Neuronal stem cell (in vitro differentiated cells): ENCODE measurements at regions not wholly inside any gene's neighbourhood (a gene's known extent, or its start where the extent isn't known, plus 50 kb on each side); places are given as distances from the start of the nearest gene placed in this dataset.
"Not testable (repeated sequence)": the region's sequence is repeated elsewhere in the genome, so short reads cannot be mapped to it uniquely, and the experiment has no call there.

Source experiments
- DNase-seq: peaks from one replicate; pipeline ENCODE4 v3.0.0-alpha.2; 2013; ENCODE audit warnings: low spot score
- H2AFZ ChIP-seq: one replicate; pipeline ENCODE4 v1.6.1; 2013; ENCODE audit warnings: mild to moderate bottlenecking, low read length, inconsistent platforms
- H2AK5ac ChIP-seq: 2 replicates; pipeline ENCODE4 v1.6.1; 2013; ENCODE audit warnings: low read depth, mild to moderate bottlenecking, inconsistent platforms, low read length, moderate library complexity, mixed read lengths
- H2BK120ac ChIP-seq: 2 replicates; pipeline ENCODE4 v1.6.1; 2013; ENCODE audit warnings: low read depth, mild to moderate bottlenecking, inconsistent platforms, low read length, moderate library complexity, mixed read lengths
- H2BK12ac ChIP-seq: one replicate; pipeline ENCODE4 v1.6.1; 2013; ENCODE audit warnings: low read length, inconsistent platforms
- H2BK15ac ChIP-seq: 2 replicates; pipeline ENCODE4 v1.6.1; 2013; ENCODE audit warnings: mild to moderate bottlenecking, low read length, inconsistent platforms, mixed read lengths
- H2BK5ac ChIP-seq: one replicate; pipeline ENCODE4 v1.6.1; 2013; ENCODE audit warnings: inconsistent platforms, mild to moderate bottlenecking, low read length, moderate library complexity
- H3K14ac ChIP-seq: one replicate; pipeline ENCODE4 v1.6.1; 2013; ENCODE audit warnings: low read length, inconsistent platforms
- H3K18ac ChIP-seq: 2 replicates; pipeline ENCODE4 v1.6.1; 2013; ENCODE audit warnings: low read length, inconsistent platforms
- H3K23ac ChIP-seq: 2 replicates; pipeline ENCODE4 v1.6.1; 2013; ENCODE audit warnings: low read depth, mild to moderate bottlenecking, mixed read lengths, low read length, inconsistent platforms; ENCODE audit not compliant: poor library complexity
- H3K27ac ChIP-seq: replicated peaks from 3 replicates; pipeline ENCODE4 v1.5.1; 2013; ENCODE audit warnings: low read length, inconsistent platforms
- H3K27me3 ChIP-seq, 3 experiments: 2 replicates each; pipeline ENCODE4 v1.6.1; 2013; ENCODE audit warnings: low read length in 3 of 3, mild to moderate bottlenecking in 2 of 3, inconsistent platforms in 1 of 3, low read depth in 1 of 3, mixed read lengths in 1 of 3, moderate library complexity in 1 of 3; ENCODE audit not compliant: control insufficient read depth in 3 of 3, insufficient read depth in 3 of 3
- H3K36me3 ChIP-seq, 2 donors: replicated peaks in 1 of 2; 2 replicates each; pipeline ENCODE4 v1.6.1; 2013; ENCODE audit warnings: low read length in 2 of 2; ENCODE audit not compliant: control insufficient read depth in 2 of 2, insufficient read depth in 2 of 2
- H3K4ac ChIP-seq: 2 replicates; pipeline ENCODE4 v1.6.1; 2013; ENCODE audit warnings: inconsistent platforms, mild to moderate bottlenecking, low read length, moderate library complexity
- H3K4me1 ChIP-seq, 2 donors: 1 replicate in 1 of 2; 2 replicates in 1 of 2; pipeline ENCODE4 v1.6.1; 2013; ENCODE audit warnings: low read length in 2 of 2, low read depth in 1 of 2; ENCODE audit not compliant: control insufficient read depth in 2 of 2, insufficient read depth in 1 of 2
- H3K4me2 ChIP-seq: one replicate; pipeline ENCODE4 v1.6.1; 2013; ENCODE audit warnings: mild to moderate bottlenecking, low read length, inconsistent platforms; ENCODE audit not compliant: insufficient read depth, poor library complexity, severe bottlenecking
- H3K4me3 ChIP-seq, 2 donors: 2 replicates each; pipeline ENCODE4 v1.5.1; 2013; ENCODE audit warnings: low read length in 2 of 2, mild to moderate bottlenecking in 2 of 2, inconsistent platforms in 1 of 2, moderate library complexity in 1 of 2
- H3K79me1 ChIP-seq: one replicate; pipeline ENCODE4 v1.6.1; 2013; ENCODE audit warnings: low read depth, mild to moderate bottlenecking, inconsistent platforms, low read length, moderate library complexity
- H3K9ac ChIP-seq: one replicate; pipeline ENCODE4 v1.6.1; 2013; ENCODE audit warnings: mild to moderate bottlenecking, low read depth, low read length, inconsistent platforms; ENCODE audit not compliant: poor library complexity
- H3K9me3 ChIP-seq, 2 donors: replicated peaks in 1 of 2; 2 replicates each; pipeline versions ENCODE3 to v1.6.1; 2013; ENCODE audit warnings: low read length in 2 of 2, mild to moderate bottlenecking in 2 of 2, inconsistent platforms in 1 of 2, low read depth in 1 of 2, mixed read lengths in 1 of 2, moderate library complexity in 1 of 2; ENCODE audit not compliant: control insufficient read depth in 2 of 2, insufficient read depth in 1 of 2
- H4K8ac ChIP-seq: one replicate; pipeline ENCODE4 v1.6.1; 2013; ENCODE audit warnings: low read depth, mild to moderate bottlenecking, inconsistent platforms, low read length, moderate library complexity
- H4K91ac ChIP-seq: one replicate; pipeline ENCODE4 v1.6.1; 2013; ENCODE audit warnings: low read length, low read depth, mild to moderate bottlenecking, inconsistent platforms; ENCODE audit not compliant: poor library complexity
- WGBS, 2 donors: extraction: QIAGEN DNeasy Blood & Tissue Kit; methylation state at CpG; one replicate each; pipeline ENCODE4 v1.1.7; 2013; ENCODE audit warnings: missing lambda C conversion rate in 2 of 2, mixed read lengths in 1 of 2; ENCODE audit not compliant: insufficient read length in 2 of 2, insufficient replicate concordance in 1 of 2; ENCODE audit errors: extremely low coverage in 2 of 2; 5-methylcytosine and 5-hydroxymethylcytosine counted together

DNA sequence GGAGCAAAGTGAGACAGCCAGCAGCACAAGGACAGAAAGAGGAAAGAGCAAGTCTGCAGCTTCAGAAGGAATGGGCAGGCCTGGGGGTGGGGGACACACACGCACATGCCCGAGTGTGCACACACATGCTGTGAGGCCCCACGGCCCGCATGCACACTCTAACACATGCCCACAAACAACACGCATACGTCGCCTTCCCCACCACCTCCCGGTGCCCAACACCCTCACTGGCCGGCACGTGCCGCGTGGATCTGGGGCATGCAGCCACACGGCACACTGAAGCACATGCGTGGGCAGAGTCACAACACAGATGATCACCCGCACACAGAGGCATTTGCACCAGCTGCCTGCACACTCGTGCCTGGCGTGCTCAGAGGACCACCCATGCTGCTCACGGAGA, 161.5 kb downstream of the GOLGA6L4 start:
- not testable (repeated sequence) for H3K36me3 ChIP-seq, H2AFZ ChIP-seq, DNase-seq, H2BK5ac ChIP-seq, H3K18ac ChIP-seq, H3K27me3 ChIP-seq, H2BK120ac ChIP-seq, H3K9ac ChIP-seq, H4K8ac ChIP-seq, H3K4me2 ChIP-seq, H2AK5ac ChIP-seq, H3K4me1 ChIP-seq, H3K79me1 ChIP-seq, H3K9me3 ChIP-seq, H2BK12ac ChIP-seq, H3K27ac ChIP-seq, H3K4me3 ChIP-seq, H2BK15ac ChIP-seq, H3K4ac ChIP-seq, H3K23ac ChIP-seq, H4K91ac ChIP-seq
- peak overlapping the region; percentile 8 for H3K14ac ChIP-seq
- no CpG with 5 or more reads among the region's 18 CpGs for WGBS, 2 donors

DNA sequence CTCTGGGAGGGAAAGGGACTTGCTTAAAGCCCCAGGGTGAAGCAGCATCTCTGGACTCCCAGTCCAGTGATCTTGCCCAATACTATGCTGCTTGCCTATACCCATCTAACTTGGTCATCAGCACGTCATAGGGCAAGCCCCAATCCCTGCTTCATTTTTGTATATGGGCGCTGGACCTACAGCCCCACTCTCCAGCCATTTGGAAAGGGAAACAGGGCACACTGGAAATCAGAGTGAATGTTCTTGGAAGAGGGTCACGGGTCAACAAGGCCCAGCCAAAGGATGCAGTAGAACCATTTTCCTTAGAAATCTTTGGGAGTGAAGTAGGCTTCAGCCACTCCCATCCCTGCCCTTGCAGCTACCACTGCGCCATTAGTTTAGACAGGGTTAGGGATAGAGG, 162.5 kb downstream of the GOLGA6L4 start:
- H3K4me1 ChIP-seq, H4K8ac ChIP-seq, DNase-seq, H3K9ac ChIP-seq, H3K14ac ChIP-seq, H3K4ac ChIP-seq, H3K9me3 ChIP-seq, H3K4me2 ChIP-seq, H2BK15ac ChIP-seq, H4K91ac ChIP-seq, H3K27ac ChIP-seq, H2BK12ac ChIP-seq, H3K79me1 ChIP-seq, H2AFZ ChIP-seq, H3K4me3 ChIP-seq, H2BK120ac ChIP-seq, H2AK5ac ChIP-seq, H2BK5ac ChIP-seq, H3K27me3 ChIP-seq, H3K36me3 ChIP-seq, H3K18ac ChIP-seq, H3K23ac ChIP-seq: not testable (repeated sequence)
- WGBS, 2 donors: no CpG with 5 or more reads among the region's 4 CpGs

- no peak overlapping the region for H3K4me3 ChIP-seq
- no peak overlapping the region for H2BK15ac ChIP-seq
- peak overlapping the region; percentile 80 for H3K18ac ChIP-seq
- H4K91ac ChIP-seq: no peak overlapping the region
- H3K4me2 ChIP-seq: no peak overlapping the region
- no peak overlapping the region for H2BK5ac ChIP-seq
- peaks cover 0 to 4% of the 10 kb centered on the region in 2 donors for H3K9me3 ChIP-seq
- no peaks in the 10 kb centered on the region for H3K27me3 ChIP-seq
- no peak overlapping the region for H2BK12ac ChIP-seq
- no peak overlapping the region for H3K9ac ChIP-seq
- H3K4ac ChIP-seq: no peak overlapping the region
- H3K14ac ChIP-seq: no peak overlapping the region
- no peak overlapping the region for H2BK120ac ChIP-seq
- H3K79me1 ChIP-seq: no peaks in the 10 kb centered on the region
- no peak overlapping the region for H2AK5ac ChIP-seq
- DNase-seq: no peak
- no peak overlapping the region for H4K8ac ChIP-seq
- no peak overlapping the region for H3K23ac ChIP-seq
- WGBS, 2 donors: no CpG with 5 or more reads among the region's 42 CpGs
- no peak overlapping the region for H3K27ac ChIP-seq
- no peak overlapping the region for H2AFZ ChIP-seq
- no peaks in the 10 kb centered on the region for H3K36me3 ChIP-seq
- no peaks in the 10 kb centered on the region for H3K4me1 ChIP-seq
These were observed 163.5 kb downstream of the GOLGA6L4 start for GRCh38 chr15:84398763-84399701.

- no peak for DNase-seq
- WGBS, 2 donors: no CpG with 5 or more reads among the region's 13 CpGs
These were observed 164.6 kb downstream of the GOLGA6L4 start for GRCh38 chr15:84400017-84400740.

More at GRCh38 chr15:84400017-84400740, 164.6 kb downstream of the GOLGA6L4 start:
- H3K4me2 ChIP-seq: no peak overlapping the region
- no peak overlapping the region for H3K14ac ChIP-seq
- no peak overlapping the region for H2BK120ac ChIP-seq
- H3K27me3 ChIP-seq: no peaks in the 10 kb centered on the region
- no peak overlapping the region for H2AFZ ChIP-seq
- H3K4me3 ChIP-seq: no peak overlapping the region
- no peak overlapping the region for H3K9ac ChIP-seq
- H3K36me3 ChIP-seq: no peaks in the 10 kb centered on the region
- peaks cover 0 to 4% of the 10 kb centered on the region in 2 donors for H3K9me3 ChIP-seq
- no peak overlapping the region for H2BK12ac ChIP-seq
- H3K18ac ChIP-seq: peak overlapping the region; percentile 27
- no peak overlapping the region for H4K91ac ChIP-seq
- H3K4me1 ChIP-seq: no peaks in the 10 kb centered on the region
- H3K27ac ChIP-seq: no peak overlapping the region
- H4K8ac ChIP-seq: no peak overlapping the region
- H2BK5ac ChIP-seq: no peak overlapping the region
- H3K23ac ChIP-seq: no peak overlapping the region
- no peaks in the 10 kb centered on the region for H3K79me1 ChIP-seq
- no peak overlapping the region for H2BK15ac ChIP-seq
- H3K4ac ChIP-seq: no peak overlapping the region
- no peak overlapping the region for H2AK5ac ChIP-seq
